Esophagus muscularis mucosa (tissue), 3 donors: ENCODE measurements at regions not wholly inside any gene's neighbourhood (a gene's known extent, or its start where the extent isn't known, plus 50 kb on each side); places are given as distances from the start of the nearest gene placed in this dataset.

Source experiments
- POLR2AphosphoS5 ChIP-seq, 2 donors: sonication (generic); formaldehyde crosslinking; IDR thresholded peaks; one replicate each; pipeline ENCODE4 v1.6.1; 2017; ENCODE audit warnings: antibody characterized with exemption in 2 of 2
- TF ChIP-seq, protein P1 (sequence below), 3 experiments: fragments of 200-600 bp in 2 of 3; fragments of 450-650 bp in 1 of 3; sonication (generic) in 2 of 3; IDR thresholded peaks; one replicate each; pipeline ENCODE4 v1.5.1; 2017 to 2019; ENCODE audit warnings: antibody characterized with exemption in 3 of 3, mild to moderate bottlenecking in 2 of 3, moderate library complexity in 1 of 3

GRCh38 chr12:115508990-115509389 is 768.5 kb downstream of the MED13L start:
- TF ChIP-seq POLR2AphosphoS5 (IDR thresholded peaks at IDR 0.05) = no peak
- TF ChIP-seq, protein P1, sequence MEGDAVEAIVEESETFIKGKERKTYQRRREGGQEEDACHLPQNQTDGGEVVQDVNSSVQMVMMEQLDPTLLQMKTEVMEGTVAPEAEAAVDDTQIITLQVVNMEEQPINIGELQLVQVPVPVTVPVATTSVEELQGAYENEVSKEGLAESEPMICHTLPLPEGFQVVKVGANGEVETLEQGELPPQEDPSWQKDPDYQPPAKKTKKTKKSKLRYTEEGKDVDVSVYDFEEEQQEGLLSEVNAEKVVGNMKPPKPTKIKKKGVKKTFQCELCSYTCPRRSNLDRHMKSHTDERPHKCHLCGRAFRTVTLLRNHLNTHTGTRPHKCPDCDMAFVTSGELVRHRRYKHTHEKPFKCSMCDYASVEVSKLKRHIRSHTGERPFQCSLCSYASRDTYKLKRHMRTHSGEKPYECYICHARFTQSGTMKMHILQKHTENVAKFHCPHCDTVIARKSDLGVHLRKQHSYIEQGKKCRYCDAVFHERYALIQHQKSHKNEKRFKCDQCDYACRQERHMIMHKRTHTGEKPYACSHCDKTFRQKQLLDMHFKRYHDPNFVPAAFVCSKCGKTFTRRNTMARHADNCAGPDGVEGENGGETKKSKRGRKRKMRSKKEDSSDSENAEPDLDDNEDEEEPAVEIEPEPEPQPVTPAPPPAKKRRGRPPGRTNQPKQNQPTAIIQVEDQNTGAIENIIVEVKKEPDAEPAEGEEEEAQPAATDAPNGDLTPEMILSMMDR (IDR thresholded peaks at IDR 0.05) = no peak
